ENCODE measurements at regions not wholly inside any gene's neighbourhood (a gene's known extent, or its start where the extent isn't known, plus 50 kb on each side); places are given as distances from the start of the nearest gene placed in this dataset.

GRCh38 chr17:71232801-71233559, 887.8 kb upstream of the SOX9 start:
- TF ChIP-seq CTCF (conservative IDR thresholded peaks at IDR 0.05) (no peak), ZFX (IDR thresholded peaks at IDR 0.05) (no peak)
